ENCODE measurements at regions not wholly inside any gene's neighbourhood (a gene's known extent, or its start where the extent isn't known, plus 50 kb on each side); places are given as distances from the start of the nearest gene placed in this dataset.

DNA sequence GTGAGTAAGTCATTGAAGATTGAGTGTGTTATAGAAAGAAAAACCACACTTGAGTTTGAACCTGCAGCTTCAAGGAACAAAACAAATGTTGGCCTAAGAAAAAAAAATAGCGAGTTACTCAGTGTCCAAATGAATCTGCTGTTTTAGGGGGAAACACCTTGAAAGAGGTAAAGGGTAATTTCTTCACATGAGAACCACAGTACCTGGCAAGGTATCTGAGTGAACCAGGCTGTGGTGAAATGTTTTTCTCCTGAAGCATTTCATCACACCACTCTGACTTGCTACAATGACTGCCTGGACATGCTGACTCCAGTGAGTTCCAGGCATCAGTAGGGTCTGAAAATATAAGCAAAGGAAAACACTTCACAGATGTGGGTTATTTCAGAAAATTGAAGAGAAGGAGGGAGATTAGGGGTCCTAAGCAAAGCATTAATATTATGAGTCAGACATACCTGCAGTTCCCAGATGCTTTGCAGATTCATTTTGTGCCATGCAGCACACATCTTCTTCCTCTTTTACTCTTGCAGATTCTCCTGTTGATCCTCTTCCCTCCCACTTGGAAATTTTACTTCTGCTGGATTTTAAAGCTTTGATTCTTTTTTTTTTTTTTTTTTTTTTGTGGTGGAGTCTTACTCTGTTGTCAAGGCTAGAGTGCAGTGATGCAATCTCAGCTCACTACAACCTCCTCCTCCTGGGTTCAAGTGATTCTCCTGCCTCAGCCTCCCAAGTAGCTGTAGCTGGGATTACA is 206.2 kb upstream of the SGK1 start:
- DNase-seq (ENCODE audit: low read depth) = no peak

DNA sequence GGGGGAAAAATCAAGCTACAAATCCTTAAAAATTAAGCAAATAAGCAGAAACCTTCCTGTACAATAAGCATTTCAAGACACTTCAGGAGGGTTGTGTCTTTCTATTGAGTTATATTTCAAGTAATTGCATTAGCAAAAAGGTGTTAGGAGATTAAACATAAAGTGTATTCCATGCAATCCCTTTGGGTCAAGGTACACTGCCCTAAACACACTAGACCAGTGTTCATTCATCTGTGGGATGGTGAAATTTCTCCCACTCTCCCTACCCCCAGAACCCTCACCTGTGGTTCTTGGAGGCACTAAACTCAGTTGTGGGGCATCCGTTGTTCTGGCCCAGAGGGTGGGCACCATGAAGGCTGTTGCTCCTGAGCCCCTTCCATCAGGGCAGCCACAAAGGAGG is 205.1 kb upstream of the SGK1 start:
- DNase-seq (ENCODE audit: low read depth) = no peak

DNA sequence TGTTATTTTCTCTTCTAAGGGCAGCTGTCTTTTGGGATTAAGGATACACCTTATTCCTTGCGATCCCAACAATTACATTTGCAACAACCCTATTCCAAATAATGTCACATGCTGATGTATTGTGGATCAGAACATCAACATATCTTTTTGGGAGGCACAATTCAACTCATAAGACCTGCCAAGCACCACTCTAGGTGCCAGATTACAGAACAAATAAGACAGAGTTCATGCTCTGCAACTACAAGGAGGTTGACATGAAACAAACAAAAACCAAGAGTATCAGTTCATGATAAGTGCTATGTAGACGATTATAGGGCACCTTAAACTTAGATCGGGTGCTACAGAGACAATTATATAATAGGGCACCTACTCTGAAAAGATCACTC is 203.2 kb upstream of the SGK1 start:
- DNase-seq (ENCODE audit: low read depth) = no peak

DNA sequence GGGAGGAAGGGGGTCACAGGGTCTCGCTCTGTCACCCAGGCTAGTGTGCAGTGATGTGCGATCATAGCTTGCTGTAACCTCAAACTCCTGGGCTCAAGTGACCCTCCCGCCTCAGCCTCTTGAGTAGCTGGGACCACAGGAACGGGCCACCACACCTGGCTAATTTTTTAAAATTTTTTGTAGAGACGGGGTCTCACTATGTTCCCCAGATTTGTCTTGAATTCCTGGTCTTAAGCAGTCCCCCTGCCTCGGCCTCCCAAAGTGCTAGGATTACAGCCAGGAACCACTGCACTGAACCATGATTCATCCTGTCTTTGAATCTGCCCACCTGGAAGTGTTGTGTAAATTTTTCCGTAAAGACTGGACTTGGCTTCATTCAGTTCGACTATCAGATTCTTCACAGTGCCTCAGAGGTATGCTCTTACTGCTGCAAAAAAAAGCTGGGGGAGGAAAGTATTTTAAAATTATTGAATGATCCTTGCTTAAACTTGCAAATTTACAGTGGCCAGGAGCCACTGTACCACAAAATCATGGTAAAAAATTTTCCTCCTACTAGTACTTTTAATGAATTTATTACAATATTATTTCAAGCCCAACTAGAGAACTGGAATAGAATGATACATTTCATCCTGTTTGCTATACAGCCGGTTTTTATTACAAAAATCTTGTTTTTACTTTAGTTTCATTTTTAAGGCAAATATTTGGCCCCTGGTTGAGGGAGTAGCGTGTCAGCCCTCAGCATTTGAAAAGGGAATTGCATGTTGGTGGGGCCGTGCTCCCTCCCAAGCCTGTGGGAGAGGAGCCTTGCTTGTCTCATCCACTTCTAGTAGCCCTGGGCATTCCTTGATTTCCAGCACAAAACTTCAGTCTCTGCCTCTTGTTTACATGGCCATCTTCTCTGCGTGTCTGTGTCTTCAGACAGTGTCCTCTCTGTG is 202.5 kb upstream of the SGK1 start:
- no peak for DNase-seq (ENCODE audit: low read depth)

DNA sequence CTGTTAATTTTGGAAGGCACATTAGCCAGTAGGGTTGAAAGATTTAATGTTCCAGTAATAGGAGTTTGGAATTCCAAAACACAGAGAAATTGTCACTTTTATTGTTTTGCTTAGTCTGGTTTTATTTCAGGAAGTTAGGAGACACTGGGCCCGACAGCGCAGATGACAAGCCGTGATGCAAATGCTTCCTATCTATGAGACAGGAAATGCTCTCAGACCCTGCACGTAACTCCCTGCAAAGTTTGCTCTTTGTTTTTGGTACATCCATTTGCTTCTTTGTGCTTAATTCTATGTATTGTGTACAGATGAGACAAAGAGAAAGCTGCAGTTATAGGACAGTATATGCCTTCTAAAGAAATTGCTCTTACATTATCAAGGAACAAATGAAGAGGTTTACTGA is 201.6 kb upstream of the SGK1 start:
- no peak for DNase-seq (ENCODE audit: low read depth)

DNA sequence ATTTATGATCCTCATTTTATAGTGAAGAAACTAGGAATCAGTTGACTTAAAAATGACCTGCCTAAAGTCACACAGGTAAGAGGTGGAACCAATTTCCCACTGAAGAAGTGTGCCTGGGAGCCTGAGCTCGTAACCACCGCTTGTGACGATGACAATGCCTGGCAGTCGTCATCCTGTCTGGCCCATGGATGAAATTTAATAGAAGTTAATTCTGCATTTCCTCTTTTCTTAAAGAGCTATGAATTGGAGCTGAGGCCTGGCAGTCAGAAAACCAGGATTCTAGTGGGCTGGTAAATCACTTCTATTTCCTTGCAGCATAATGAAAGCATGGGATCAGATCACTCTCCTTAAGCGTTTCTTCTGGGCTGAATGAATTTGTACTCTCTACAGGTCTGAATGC is 200.0 kb upstream of the SGK1 start:
- DNase-seq (ENCODE audit: low read depth) = no peak

DNA sequence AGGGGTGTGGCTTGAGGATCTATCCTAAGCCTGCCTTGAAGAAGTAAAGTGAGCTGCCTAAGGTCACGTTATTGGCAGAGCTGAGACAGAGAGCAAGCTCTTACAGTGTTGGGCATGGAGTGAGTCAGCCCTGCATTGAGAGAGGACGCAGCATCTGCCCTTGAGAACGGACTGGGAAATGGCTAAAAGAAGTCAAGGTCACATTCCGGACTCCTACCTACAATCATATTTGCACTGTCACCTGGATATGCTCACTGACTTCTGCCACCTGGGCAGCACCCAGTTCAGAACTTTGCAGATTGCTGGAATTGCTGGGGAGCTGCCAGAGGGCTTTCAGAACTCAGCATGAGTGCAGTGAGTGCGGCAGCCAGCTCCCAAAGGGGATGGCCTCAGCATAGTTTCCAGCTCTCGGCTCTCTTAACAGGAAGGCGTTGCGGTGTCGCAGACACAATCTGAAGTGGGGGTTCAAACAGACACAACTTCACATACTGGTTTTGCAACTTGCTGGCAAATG is 199.3 kb upstream of the SGK1 start:
- no peak for DNase-seq (ENCODE audit: low read depth)

DNA sequence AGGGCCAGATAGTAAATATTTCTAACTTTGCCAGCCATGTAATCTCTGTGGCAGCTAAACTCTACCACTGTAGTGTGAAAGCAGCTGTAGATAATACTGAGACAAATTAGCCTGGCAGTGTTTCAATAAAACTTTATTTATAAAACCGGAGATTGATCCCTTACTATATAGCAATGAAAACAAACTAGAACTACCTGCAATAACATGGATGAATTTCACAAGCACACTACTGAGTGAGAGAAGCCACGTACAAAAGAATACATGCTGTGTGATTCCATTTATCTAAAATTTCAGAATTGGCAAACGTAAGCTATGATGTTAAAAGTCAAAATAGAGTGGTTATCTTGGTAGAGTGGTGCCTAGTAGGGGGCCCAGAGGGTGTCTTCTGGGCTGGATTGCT is 198.7 kb upstream of the SGK1 start:
- DNase-seq (ENCODE audit: low read depth) = no peak

DNA sequence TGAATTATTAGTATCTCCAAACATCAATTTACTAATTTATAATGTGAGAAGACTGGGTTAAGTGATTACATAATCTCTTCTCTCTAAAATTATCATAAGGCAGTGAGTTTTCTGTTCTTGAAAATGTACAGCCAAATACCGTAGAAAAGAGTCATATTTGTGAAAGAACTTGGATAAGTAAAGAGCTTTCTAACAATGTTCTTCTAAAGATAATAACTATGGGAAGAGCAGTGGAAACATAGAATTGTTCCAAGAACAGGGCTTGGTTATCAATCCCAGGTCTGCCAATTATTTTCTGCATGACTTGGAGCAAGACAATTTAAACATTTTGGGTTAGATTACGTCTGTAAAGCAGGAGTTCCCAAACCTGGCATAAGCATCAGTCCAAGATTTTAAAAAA is 198.1 kb upstream of the SGK1 start:
- no peak for DNase-seq (ENCODE audit: low read depth)

DNA sequence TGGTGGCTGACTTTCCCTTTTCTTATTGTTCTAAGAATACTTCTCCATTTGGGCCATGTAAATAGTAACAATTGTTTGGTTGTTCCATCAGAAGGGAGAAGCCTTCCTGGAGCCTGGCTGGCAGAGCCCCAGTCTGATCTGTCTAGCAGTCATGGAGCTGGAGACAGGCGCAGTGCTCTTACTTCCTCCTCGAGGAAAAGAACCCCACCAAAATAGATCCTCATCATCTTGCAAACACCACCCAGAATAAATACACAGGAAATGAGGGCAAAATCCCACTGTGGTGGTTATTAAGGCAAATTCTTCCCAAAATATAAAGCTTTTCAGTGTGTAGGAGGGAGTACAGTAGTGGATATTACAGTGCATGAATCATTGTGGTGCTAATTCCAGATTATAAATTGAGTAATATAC is 195.1 kb upstream of the SGK1 start:
- no peak for DNase-seq (ENCODE audit: low read depth)

DNA sequence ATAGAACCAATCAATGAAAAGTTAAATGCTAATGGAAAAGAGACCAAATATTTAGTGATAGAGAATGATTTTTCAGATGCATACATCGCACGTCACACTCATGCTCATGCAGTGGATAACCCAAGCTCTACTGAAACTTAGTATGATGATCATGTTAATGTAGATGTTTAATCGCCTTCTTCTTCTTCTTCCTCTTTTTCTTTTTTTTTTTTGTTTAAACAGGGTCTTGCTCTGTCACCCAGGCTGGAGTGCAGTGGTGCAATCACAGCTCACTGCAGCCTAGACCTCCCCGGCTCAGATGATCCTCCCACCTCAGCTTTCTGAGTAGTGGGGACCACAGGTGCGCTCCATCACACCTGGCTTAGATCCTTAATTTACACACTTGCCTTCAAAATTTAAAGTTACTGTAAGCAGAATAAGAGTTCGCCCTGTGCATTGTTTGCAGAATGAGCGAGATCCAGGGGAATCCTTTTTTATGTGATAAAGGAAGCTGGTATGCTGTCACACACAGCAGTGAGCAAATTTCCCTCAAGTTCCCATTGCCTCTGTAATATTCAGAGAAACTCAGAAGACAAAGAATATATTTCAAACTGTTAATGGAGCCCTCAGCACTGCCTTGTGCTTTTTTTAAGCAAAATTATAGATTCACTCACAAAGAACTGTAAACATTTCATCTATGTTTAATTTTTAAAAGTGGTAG is 194.2 kb upstream of the SGK1 start:
- no peak for DNase-seq (ENCODE audit: low read depth)

DNA sequence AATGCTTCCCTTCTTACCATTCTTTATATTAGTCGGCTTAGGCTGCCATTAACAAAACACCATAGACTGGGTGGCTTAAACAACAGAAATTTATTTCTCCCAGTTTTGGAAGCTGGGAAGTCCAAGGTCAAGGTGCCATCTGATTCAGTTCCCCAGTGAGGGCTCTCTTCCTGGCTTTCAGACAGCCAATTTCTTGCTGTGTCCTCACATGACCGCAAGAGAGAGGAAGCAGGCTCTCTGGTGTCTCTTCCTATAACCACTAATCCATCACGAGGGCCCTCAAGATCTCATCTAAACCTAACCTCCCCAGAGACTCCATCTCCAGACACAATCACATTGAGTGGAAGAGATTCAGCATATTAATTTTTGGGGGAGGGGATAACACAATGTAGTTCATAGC is 193.0 kb upstream of the SGK1 start:
- DNase-seq (ENCODE audit: low read depth) = no peak

DNA sequence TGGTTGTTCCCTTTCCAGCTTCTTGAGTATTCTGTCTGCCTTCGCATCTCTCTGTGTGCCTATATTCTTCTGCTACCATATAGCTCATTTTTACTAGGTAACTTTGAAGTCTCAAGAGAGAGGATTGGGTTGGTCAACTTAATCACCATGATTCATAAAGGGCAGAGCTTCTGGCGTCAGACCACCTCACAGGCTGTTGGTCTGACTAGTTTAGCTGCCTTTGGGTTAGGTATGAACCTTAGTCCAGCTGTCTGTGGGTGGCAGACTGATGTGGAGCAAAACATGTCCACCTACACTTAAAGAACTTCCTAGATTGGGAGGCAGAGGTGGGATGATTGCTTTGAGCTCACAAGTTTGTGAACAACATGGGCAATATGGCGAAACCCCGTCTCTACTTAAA is 192.2 kb upstream of the SGK1 start:
- no peak for DNase-seq (ENCODE audit: low read depth)

DNA sequence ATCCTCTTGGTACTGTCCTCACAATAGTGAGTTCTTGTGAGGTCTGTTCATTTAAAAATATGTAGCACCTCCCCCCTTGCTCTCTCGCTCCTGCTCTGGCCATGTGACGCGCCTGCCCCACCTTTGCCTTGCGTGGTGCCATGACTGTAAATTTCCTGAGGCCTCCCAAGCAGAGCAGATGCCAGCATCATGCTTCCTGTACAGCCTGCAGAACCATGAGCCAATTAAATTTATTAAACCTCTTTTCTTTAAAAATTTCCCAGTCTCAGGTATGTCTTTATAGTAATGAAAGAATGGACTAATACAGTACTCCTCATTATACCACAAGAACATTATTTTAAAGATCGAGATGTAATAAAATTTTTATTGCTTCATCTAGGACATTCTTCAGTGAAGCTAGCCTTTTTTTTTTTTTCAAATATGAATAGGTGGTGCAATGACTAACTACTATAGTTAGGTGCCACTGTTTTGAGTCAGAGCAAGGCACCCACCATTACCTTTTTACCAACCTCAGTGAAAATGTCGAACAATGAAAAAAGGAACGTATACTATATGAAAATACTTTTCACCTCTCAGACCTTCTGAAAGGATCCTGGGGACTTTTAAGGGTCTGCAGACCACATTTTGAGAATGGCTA is 191.1 kb upstream of the SGK1 start:
- DNase-seq (ENCODE audit: low read depth) = no peak

DNA sequence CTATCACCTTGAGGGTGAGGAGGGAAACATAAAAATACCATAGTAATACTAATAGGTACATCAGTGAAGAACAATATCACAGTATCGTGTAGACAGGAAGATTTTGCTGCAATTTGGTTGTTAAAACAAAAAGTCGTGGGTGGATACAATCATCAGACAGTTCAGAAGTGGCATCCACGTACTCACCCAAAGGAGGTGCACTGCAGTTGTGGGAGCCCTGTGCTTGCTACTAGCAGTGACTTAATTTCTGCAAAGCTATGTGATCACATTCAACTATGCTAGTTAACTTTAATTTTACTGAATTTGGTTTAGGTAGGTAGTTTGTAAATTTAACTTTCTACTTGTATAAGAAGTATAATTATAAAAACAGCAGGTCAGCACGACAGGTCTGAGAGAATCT is 188.2 kb upstream of the SGK1 start:
- no peak for DNase-seq (ENCODE audit: low read depth)

DNA sequence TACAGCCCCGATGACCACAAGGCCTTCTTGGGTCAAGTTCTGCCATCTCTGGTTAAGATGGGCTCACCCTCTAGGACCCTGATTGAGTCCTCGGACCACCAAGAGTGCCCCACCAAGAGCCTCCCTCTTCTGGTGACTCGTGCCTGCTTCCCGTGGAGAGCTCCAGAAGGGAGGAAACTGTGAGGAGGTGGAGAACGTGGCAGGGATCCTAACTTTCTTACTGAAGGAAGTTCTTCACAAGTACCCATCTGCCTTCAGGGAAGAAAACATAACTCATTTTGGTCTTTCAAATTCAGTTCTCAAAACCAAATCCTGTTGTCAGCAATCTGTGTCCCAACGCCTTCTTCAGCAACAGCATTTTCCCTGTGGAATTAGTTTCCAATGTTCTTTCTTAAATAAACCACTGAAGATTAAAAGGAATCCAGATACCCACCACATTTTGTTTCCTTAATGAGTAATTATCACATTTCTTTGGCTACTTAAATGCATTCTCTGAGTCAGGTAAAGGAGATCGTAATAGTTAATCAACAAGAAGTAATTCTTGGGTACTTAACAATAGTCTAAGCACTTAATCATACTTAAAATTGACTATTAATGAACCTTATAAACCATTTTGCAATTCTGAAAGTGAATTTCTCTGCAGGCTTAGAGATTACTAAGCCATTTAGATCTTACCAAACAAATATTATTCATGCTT is 185.8 kb upstream of the SGK1 start:
- no peak for DNase-seq (ENCODE audit: low read depth)

DNA sequence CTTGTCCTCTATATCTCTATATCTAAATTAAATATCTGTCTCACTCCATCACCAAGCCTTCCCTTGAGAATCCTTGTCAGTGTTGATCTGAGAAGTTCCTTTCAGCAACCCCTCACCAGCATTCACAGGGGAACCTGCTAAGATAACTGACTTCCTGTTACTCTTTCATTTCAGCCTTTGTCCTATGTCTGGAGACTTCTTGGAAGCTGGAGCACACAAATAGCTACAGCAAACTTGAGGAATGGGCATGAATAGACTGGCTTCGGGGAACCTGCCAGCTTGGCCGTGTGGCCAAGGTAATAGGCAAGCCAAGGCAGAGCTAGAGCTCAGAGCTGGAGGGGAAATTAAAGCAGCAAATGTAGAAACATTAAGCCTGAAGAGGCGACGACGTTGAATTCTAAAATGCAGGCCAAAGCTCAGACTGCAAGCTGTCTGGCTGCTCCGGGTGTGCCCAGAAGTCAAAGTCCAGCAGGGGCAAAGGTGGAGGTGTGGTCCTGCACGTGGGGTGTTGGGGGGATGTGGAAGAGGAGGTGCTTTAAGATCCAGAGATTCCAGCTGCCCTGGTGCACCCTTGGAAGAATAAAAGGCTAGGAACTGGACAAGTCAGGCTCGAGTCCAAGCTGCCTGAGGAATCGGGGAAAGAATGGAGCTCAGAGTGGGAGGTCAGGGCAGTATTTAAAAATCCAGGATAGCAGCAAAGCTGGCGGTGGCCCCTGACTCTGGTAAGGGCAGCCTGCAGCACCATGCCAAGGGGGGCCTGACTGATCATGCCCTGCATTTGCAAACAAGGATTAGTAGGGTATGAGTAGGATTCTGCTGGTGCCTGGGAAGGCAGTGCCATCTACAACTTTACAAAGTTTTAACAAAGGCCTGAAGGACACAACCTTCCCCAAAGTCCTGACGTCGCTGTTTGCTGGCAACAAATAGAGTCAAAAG is 185.0 kb upstream of the SGK1 start:
- no peak for DNase-seq (ENCODE audit: low read depth)

DNA sequence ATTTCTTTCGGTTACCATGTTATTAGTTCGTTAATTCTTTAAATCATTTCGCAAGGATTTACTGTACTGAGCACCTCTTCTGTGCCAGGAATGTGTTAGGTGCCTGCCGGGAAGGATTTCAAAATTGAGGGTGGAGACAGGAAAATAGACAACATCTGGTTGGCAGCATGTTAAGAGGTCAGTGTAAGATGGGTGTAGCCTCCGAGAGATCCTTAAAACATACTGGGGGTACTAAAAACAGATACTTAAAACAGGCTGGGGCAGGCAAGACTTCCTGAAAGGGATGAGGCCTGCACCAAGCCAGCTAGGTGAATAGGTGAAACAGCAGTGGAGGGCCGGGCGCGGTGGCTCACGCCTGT is 178.0 kb upstream of the SGK1 start:
- no peak for DNase-seq (ENCODE audit: low read depth)

DNA sequence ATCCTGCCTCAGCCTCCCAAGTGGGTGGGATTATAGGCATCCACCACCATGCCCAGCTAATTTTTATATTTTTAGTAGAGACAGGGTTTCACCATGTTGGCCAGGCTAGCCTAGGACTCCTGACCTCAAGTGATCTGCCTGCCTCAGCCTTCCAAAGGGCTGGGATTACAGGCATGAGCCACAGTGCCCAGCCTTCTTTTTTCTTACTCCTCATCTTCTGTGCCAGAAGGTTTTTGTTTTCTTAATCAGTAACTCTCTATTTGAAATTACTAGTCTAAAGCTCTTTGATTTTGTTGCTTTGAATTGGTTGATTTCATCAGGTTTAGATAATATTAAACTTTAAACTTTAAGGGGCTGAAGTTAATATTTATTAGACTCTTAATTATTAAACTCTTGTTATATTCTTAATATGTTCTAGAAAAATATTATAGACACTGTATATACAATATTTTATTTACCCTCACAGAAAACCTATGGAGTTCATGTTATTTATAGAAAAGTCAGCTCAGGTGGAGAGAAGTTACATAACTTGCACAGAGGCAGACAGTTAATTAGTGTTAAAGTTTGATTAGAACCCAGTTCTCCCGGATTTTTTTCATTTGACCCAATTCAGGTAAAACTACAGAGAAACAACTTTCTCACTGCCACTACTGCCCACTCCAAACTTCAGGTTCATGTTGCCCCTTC is 177.4 kb upstream of the SGK1 start:
- no peak for DNase-seq (ENCODE audit: low read depth)

DNA sequence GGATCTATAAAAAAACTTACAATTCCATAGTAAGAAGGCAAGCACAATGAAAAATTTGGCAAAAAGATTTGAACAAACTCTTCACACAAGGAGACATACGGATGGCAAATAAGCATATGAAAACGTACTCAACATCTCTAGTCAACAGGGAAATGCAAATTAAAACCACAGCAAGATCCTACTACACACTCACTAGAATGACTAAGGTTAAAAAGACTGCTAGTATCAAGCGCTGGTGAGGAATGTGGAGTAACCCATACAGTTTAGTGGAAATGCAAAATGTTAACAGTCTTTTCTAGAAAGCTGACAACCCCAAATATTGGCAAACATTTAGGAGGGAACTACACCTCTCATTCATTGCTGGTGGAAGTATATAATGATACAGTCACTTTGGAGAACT is 175.9 kb upstream of the SGK1 start:
- no peak for DNase-seq (ENCODE audit: low read depth)

Data from activated T-cell treated with anti-CD3 and anti-CD28 coated beads for 48 hours (primary cell).